ENCODE measurements at regions not wholly inside any gene's neighbourhood (a gene's known extent, or its start where the extent isn't known, plus 50 kb on each side); places are given as distances from the start of the nearest gene placed in this dataset.

- H4K20me1 ChIP-seq (ENCODE audit: insufficient read depth): no peaks in the 10 kb centered on the region
- H3K4me3 ChIP-seq (replicated peaks in 1 of 2; ENCODE audit: low read depth in 1 of 2, low read length in 2 of 2): no peak overlapping the region
- DNase-seq (ENCODE audit: low read depth, low spot score) (no peak), ATAC-seq (no peak)
- intact Hi-C loops (cut with micrococcal nuclease): no loop called here
- no peaks in the 10 kb centered on the region; a peak in 1 of 4 replicates for H3K9me3 ChIP-seq (ENCODE audit: control insufficient read depth in 1 of 2, insufficient read depth in 1 of 2, low read depth in 1 of 2, low read length in 2 of 2)
- TF ChIP-seq TCF7L2 (IDR thresholded peaks at IDR 0.05; ENCODE audit: borderline replicate concordance, extremely low read depth, insufficient read depth, insufficient read length) (no peak), ATF3 (IDR thresholded peaks at IDR 0.05) (no peak), ELF1 (IDR thresholded peaks at IDR 0.05; ENCODE audit: borderline replicate concordance, low read depth) (no peak), EZH2 (IDR thresholded peaks at IDR 0.05) (no peak), SP1 (IDR thresholded peaks at IDR 0.05; ENCODE audit: low read depth) (no peak), YY1 (IDR thresholded peaks at IDR 0.05; ENCODE audit: extremely low read depth, insufficient replicate concordance, low read depth, low read length) (no peak), EZH2phosphoT487 (IDR thresholded peaks at IDR 0.05; ENCODE audit: borderline replicate concordance) (no peak), ZBTB33 (IDR thresholded peaks at IDR 0.05; ENCODE audit: extremely low read depth, insufficient replicate concordance, low read length) (no peak), POLR2A (IDR thresholded peaks at IDR 0.05; ENCODE audit: borderline replicate concordance, extremely low read depth, insufficient read depth, insufficient read length) (no peak), SRF (IDR thresholded peaks at IDR 0.05; ENCODE audit: low read depth) (no peak), POLR2AphosphoS5 (IDR thresholded peaks at IDR 0.05; ENCODE audit: low read depth, low read length) (no peak), ZNF274 (IDR thresholded peaks at IDR 0.05; ENCODE audit: low read depth, low read length) (no peak)
- H3K4me1 ChIP-seq (ENCODE audit: control insufficient read depth in 1 of 2, insufficient read depth in 2 of 2, low read length in 2 of 2): no peaks in the 10 kb centered on the region
- ChIA-PET RAD21 (ENCODE audit: low non-redundant PET in 1 of 2, low total read pairs in 2 of 2, uncharacterized antibody in 2 of 2, unreplicated experiment in 2 of 2) (no interaction called here), POLR2A (no interaction called here), CTCF (no interaction called here)
- no TSS peak for BruUV-seq (replicated peaks)
- H3K9ac ChIP-seq (ENCODE audit: low read length): no peak overlapping the region
- H3K36me3 ChIP-seq (ENCODE audit: control insufficient read depth in 1 of 2, insufficient read depth in 2 of 2, low read length in 2 of 2): no peaks in the 10 kb centered on the region
- no peaks in the 10 kb centered on the region for H3K27me3 ChIP-seq (ENCODE audit: insufficient read depth, low read length)
- H3K4me2 ChIP-seq (ENCODE audit: low read length): no peak overlapping the region
- H2AFZ ChIP-seq (ENCODE audit: low read depth, low read length, poor library complexity, severe bottlenecking): no peak overlapping the region
- H3K79me2 ChIP-seq (ENCODE audit: insufficient read depth, low read length): no peaks in the 10 kb centered on the region
- H3K27ac ChIP-seq (ENCODE audit: low read depth, low read length): no peak overlapping the region
- no peaks in the 10 kb centered on the region for H3K9me2 ChIP-seq (ENCODE audit: insufficient read depth)
Observed at GRCh38 chr6:164142322-164142721, 727.8 kb downstream of the QKI start.
